Smooth muscle cell (in vitro differentiated cells): ENCODE measurements at regions not wholly inside any gene's neighbourhood (a gene's known extent, or its start where the extent isn't known, plus 50 kb on each side); places are given as distances from the start of the nearest gene placed in this dataset.

Experiments
- DNase-seq: peaks from one replicate; lab custom pipeline; 2025; ENCODE audit not compliant: unreplicated experiment; lab: John Stamatoyannopoulos, UW
- H2AFZ ChIP-seq: fragments of 200-600 bp; sonication (generic); 2 replicates; pipeline ENCODE4 v1.6.0; 2016; ENCODE audit warnings: antibody characterized with exemption, low read depth, mild to moderate bottlenecking
- H3F3A ChIP-seq: fragments of 200-600 bp; sonication (generic); 2 replicates; pipeline ENCODE4 v1.6.0; 2017; ENCODE audit warnings: antibody characterized with exemption, low read depth
- H3K27ac ChIP-seq: fragments of 200-600 bp; sonication (generic); 2 replicates; pipeline ENCODE4 v1.5.1; 2016; ENCODE audit warnings: low read depth, mild to moderate bottlenecking
- H3K27me3 ChIP-seq: fragments of 200-600 bp; sonication (generic); 2 replicates; pipeline ENCODE4 v1.6.1; 2016; ENCODE audit warnings: low read depth, mild to moderate bottlenecking
- H3K36me3 ChIP-seq: fragments of 200-600 bp; sonication (generic); 2 replicates; pipeline ENCODE4 v1.5.1; 2016; ENCODE audit warnings: low read depth
- H3K4me1 ChIP-seq: fragments of 200-600 bp; sonication (generic); 2 replicates; pipeline ENCODE4 v1.5.1; 2016; ENCODE audit warnings: low read depth
- H3K4me2 ChIP-seq: fragments of 200-600 bp; sonication (generic); 2 replicates; pipeline ENCODE4 v1.6.0; 2016; ENCODE audit warnings: mild to moderate bottlenecking
- H3K4me3 ChIP-seq: fragments of 200-600 bp; sonication (generic); 2 replicates; pipeline ENCODE4 v1.5.1; 2016; ENCODE audit warnings: mild to moderate bottlenecking
- H3K79me2 ChIP-seq: fragments of 200-600 bp; sonication (generic); 2 replicates; pipeline ENCODE4 v1.6.0; 2016; ENCODE audit warnings: low read depth, mild to moderate bottlenecking
- H3K9ac ChIP-seq: fragments of 200-600 bp; sonication (generic); 2 replicates; pipeline ENCODE4 v1.6.0; 2016; ENCODE audit warnings: low read depth
- H3K9me3 ChIP-seq: fragments of 200-600 bp; sonication (generic); replicated peaks from 2 replicates; pipeline ENCODE4 v1.5.1; 2016; ENCODE audit warnings: low read depth
- H4K20me1 ChIP-seq: fragments of 200-600 bp; sonication (generic); 2 replicates; pipeline ENCODE4 v1.6.0; 2016; ENCODE audit warnings: low read depth
- WGBS: methylation state at CpG from one replicate; pipeline ENCODE4 v1.1.7; 2016; ENCODE audit warnings: low lambda C conversion rate; 5-methylcytosine and 5-hydroxymethylcytosine counted together
- TF ChIP-seq, protein P1 (sequence below): fragments of 200-600 bp; sonication (generic); IDR thresholded peaks from 2 replicates; pipeline ENCODE4 v1.5.1; 2017; ENCODE audit warnings: borderline replicate concordance, mild to moderate bottlenecking, antibody characterized with exemption; ENCODE audit not compliant: insufficient read depth, poor library complexity, severe bottlenecking

DNA sequence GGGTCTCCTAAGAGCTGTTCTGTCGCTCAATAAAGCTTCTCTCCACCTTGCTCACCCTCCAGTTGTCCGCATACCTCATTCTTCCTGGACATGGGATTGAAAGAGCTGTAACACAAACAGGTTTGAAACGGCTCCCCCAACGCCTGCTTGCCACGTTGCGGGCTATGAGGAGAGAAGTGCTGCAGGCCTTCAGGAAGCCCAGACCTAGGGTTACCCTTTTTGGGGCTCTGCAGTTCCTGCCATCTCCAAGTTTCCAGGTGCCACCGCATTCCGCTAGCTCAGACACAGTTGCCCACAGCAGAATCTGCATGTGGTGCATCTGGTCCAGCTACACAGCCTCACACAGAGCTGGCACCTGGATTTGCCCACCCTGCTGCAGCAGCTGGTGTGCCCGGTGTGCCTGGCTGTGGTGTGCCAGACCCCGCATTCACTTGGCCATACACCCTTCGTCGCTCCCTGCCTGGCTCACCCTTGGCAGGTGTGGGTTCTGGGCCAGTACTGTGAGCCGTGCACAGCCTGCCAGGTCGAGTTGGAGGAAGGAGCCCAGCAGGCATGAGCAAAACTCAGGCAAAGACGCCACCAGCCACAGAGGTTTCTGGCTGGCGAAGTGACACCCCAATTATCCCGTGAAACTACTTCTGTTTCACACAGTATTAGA is 253.2 kb upstream of the SEMA3A start:
- H3K9me3 ChIP-seq, result no peaks in the 10 kb centered on the region
- no peaks in the 10 kb centered on the region for H3K4me1 ChIP-seq
- TF ChIP-seq, protein P1, sequence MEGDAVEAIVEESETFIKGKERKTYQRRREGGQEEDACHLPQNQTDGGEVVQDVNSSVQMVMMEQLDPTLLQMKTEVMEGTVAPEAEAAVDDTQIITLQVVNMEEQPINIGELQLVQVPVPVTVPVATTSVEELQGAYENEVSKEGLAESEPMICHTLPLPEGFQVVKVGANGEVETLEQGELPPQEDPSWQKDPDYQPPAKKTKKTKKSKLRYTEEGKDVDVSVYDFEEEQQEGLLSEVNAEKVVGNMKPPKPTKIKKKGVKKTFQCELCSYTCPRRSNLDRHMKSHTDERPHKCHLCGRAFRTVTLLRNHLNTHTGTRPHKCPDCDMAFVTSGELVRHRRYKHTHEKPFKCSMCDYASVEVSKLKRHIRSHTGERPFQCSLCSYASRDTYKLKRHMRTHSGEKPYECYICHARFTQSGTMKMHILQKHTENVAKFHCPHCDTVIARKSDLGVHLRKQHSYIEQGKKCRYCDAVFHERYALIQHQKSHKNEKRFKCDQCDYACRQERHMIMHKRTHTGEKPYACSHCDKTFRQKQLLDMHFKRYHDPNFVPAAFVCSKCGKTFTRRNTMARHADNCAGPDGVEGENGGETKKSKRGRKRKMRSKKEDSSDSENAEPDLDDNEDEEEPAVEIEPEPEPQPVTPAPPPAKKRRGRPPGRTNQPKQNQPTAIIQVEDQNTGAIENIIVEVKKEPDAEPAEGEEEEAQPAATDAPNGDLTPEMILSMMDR, result no peak
- H3K27ac ChIP-seq, result no peak overlapping the region
- no peaks in the 10 kb centered on the region for H3K36me3 ChIP-seq
- no peaks in the 10 kb centered on the region for H4K20me1 ChIP-seq
- H3K4me3 ChIP-seq, result no peak overlapping the region
- H3K79me2 ChIP-seq, result no peaks in the 10 kb centered on the region
- H3F3A ChIP-seq, result no peaks in the 10 kb centered on the region
- no peaks in the 10 kb centered on the region for H3K27me3 ChIP-seq
- no peak overlapping the region for H3K4me2 ChIP-seq
- no peak overlapping the region for H2AFZ ChIP-seq
- DNase-seq, result no peak
- 96% methylated on average over 17 of the region's 17 CpGs for WGBS
- H3K9ac ChIP-seq, result no peak overlapping the region

DNA sequence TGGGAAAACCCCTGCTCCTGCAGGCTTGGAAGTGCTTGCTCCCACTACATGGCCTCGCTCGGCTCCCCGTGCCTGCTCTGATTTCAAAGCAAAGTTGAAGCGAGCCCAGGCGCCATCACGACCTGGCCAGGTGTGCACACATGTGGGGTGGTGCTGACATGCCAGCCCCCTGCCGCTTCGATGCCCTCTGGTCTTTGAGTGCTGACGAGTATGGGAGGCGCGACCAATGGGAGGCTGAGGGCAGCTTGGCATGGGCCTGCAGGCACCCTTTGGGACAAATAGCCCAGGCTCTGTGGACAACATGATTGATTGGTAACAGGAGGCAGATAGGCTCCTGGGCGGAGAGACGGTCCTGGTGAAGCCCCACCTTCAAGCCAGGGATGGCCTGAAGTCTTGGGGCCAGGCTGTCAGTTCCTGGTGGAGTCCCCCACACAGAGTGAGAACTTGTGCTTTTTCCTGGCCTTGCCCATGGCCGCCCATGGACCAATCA is 252.4 kb upstream of the SEMA3A start:
- 97% methylated on average over 14 of the region's 14 CpGs for WGBS
- Histone ChIP-seq H3K79me2 (no peaks in the 10 kb centered on the region), H3K9me3 (no peaks in the 10 kb centered on the region), H3K36me3 (no peaks in the 10 kb centered on the region), H2AFZ (no peak overlapping the region), H4K20me1 (no peaks in the 10 kb centered on the region), H3K27me3 (no peaks in the 10 kb centered on the region), H3K4me2 (no peak overlapping the region), H3K4me3 (no peak overlapping the region), H3F3A (no peaks in the 10 kb centered on the region), H3K9ac (no peak overlapping the region), H3K27ac (no peak overlapping the region), H3K4me1 (no peaks in the 10 kb centered on the region)
- TF ChIP-seq, protein P1, result no peak
- DNase-seq, result no peak

DNA sequence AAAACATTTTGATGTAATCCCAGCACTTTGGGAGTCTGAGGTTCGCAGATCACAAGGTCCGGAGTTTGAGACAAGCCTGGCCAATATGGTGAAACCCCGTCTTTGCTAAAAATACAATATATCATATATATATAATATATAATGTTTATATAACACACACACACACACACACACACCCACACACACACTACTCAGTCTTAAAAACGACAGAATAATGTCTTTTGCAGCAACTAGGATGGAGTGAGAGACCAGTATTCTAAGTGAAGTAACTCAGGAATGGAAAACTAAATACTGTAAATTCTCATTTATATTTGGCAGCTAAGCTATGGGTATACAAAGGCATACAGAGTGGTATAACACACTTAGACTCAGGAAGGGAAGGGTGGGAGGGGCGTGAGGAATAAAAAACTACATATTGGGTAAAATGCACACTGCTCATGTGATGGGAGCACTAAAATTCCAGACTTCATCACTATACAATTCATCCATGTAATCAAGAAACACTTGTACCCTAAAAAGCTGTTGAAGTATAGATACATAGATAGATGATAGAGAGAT is 231.2 kb upstream of the SEMA3A start:
- no peaks in the 10 kb centered on the region for H3K79me2 ChIP-seq
- H3K4me1 ChIP-seq, result no peaks in the 10 kb centered on the region
- peaks cover 9% of the 10 kb centered on the region for H3K36me3 ChIP-seq
- no peaks in the 10 kb centered on the region for H4K20me1 ChIP-seq
- H2AFZ ChIP-seq, result no peak overlapping the region
- TF ChIP-seq, protein P1, result no peak
- no peak for DNase-seq
- H3K27me3 ChIP-seq, result no peaks in the 10 kb centered on the region
- WGBS, result 84% methylated on average over 5 of the region's 5 CpGs
- no peak overlapping the region for H3K27ac ChIP-seq
- no peak overlapping the region for H3K4me2 ChIP-seq
- H3K4me3 ChIP-seq, result no peak overlapping the region
- H3F3A ChIP-seq, result no peaks in the 10 kb centered on the region
- H3K9me3 ChIP-seq, result no peaks in the 10 kb centered on the region
- H3K9ac ChIP-seq, result no peak overlapping the region

DNA sequence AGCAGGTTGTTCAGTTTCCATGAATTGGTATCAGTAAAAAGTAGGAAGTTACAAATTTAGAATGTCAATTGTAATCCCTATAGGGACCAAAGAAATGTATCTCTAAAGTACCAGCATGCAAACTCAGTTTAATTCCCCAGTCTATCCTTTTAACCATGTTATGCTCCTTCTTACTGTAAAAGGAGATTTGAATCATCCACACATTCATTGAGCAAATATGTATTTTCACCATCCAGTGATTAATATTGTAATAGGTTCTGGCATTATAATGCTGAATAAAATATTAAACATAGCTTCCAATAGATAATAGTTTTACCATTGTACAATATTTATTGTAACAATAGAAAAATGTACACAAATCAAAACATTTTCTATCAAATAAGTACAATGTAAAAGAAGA is 228.2 kb upstream of the SEMA3A start:
- Histone ChIP-seq H3K27ac (no peak overlapping the region), H3F3A (no peaks in the 10 kb centered on the region)
- DNase-seq, result no peak

More for the DNA sequence above, 228.2 kb upstream of the SEMA3A start:
- TF ChIP-seq, protein P1, result no peak
- Histone ChIP-seq H3K9me3 (peaks cover 4% of the 10 kb centered on the region), H3K4me3 (no peak overlapping the region), H4K20me1 (no peaks in the 10 kb centered on the region), H3K9ac (no peak overlapping the region), H3K36me3 (peaks cover 9% of the 10 kb centered on the region), H3K27me3 (no peaks in the 10 kb centered on the region), H3K4me2 (no peak overlapping the region), H2AFZ (no peak overlapping the region), H3K4me1 (no peaks in the 10 kb centered on the region), H3K79me2 (no peaks in the 10 kb centered on the region)
